ENCODE measurements at regions not wholly inside any gene's neighbourhood (a gene's known extent, or its start where the extent isn't known, plus 50 kb on each side); places are given as distances from the start of the nearest gene placed in this dataset.
A peak's percentile ranks its signal among the peaks of the same experiment; 100 is the strongest.

- intact Hi-C loops (cut with DNase I): no loop called here
Observed at GRCh38 chrX:110428144-110428543, 69.5 kb downstream of the RTL9 start.

GRCh38 chrX:110430293-110431076 lies 71.8 kb downstream of the RTL9 start:
- DNase-seq (ENCODE audit: low spot score): no peak
- intact Hi-C loops (cut with DNase I): no loop called here

More at GRCh38 chrX:110428144-110428543, 69.5 kb downstream of the RTL9 start:
- DNase-seq (ENCODE audit: low spot score): no peak

GRCh38 chrX:110432091-110432905 lies 73.7 kb downstream of the RTL9 start:
- intact Hi-C loops (cut with DNase I): no loop called here
- no peak for DNase-seq (ENCODE audit: low spot score)

GRCh38 chrX:110432906-110433215 lies 74.2 kb downstream of the RTL9 start:
- intact Hi-C loops (cut with DNase I): no loop called here
- no peak for DNase-seq (ENCODE audit: low spot score)

DNA sequence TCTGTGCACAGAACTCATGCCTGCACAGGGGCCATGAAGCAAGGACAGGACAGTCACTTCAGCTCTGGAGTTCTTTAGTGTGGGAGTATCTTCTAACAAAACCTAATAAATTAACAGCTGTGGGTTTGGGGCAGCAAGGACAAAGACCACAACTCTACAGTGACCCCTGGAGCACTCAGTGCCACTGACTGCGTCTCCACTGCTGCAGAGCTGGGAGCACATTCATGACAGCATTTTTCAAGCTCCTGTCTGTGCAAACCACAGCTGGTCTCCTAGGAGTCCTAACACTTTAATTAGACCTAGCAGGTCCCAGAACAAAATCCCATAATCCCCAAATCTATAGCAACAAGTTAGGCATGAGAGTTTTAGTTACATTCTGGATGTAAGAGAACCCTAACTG lies 76.5 kb downstream of the RTL9 start:
- DNase-seq (ENCODE audit: low spot score): peak; percentile 63
- intact Hi-C loops (cut with DNase I): no loop called here

DNA sequence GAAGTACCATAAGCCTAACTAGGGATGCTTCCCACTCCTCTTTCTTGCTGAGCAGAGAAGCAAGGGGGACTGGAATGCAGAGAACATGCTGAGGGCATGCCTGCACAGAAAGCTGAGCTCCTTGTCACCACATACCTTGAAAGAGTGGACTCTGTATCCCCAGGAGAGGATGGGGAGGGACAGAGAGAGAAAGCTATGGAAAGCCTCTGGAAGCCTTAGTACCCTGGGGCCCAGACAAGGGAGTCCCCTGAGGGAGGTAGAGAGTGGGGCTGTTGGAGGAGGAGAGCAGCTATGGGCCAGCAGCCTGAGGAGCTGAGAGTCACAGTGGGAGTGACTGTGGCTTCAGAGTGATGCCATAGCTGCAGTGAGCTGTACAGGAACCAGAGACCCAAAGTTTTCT lies 77.9 kb downstream of the RTL9 start:
- no peak for DNase-seq (ENCODE audit: low spot score)
- intact Hi-C loops (cut with DNase I): no loop called here

GRCh38 chrX:110437686-110438085 lies 79.0 kb downstream of the RTL9 start:
- no peak for DNase-seq (ENCODE audit: low spot score)
- intact Hi-C loops (cut with DNase I): no loop called here

DNA sequence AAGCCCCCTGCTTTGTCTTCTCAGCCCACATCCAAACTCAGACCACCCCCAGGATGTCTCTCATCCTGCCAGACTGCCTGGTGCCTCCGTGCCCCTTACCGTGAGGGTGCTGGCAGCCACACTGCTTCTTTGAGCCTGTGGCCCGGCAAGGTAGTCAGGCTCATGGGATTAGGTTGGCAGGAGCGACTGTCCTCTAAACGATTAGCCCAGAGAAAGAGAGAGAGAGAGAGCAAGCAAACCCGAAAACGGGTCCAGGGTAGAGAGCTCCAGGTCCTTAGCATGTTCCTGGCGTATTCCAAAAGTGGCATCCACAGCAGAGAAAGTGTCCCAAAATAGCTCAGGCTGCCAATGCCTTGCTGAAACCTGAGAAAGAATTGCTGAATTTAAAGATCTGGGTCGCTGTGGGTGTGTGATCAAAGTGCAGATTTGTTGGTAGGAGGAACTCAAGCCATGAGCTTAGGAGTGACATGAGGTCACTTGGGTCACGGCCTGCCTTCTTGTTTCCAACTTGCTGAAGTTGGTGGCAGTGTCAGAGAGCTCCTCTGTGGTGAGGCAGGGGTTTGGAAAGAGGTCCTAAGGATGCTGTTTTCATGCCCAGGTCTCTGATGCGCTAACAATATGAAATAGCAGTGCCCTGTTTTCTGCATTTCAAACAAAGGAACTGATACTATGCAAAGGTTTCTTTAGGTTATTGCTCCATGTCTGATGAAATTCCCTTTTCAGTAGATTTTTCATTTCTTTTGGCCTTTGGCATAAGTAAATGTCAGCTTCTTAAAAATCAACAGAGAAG lies 81.6 kb downstream of the RTL9 start:
- DNase-seq (ENCODE audit: low spot score): no peak
- intact Hi-C loops (cut with DNase I): no loop called here

- DNase-seq (ENCODE audit: low spot score): no peak
- intact Hi-C loops (cut with DNase I): no loop called here
Observed at GRCh38 chrX:110442635-110443034, 84.0 kb downstream of the RTL9 start.

- DNase-seq (ENCODE audit: low spot score): no peak
- intact Hi-C loops (cut with DNase I): no loop called here
Observed at GRCh38 chrX:110444996-110445395, 86.3 kb downstream of the RTL9 start.

- intact Hi-C loops (cut with DNase I): no loop called here
- no peak for DNase-seq (ENCODE audit: low spot score)
Observed at GRCh38 chrX:110448459-110448858, 89.8 kb downstream of the RTL9 start.

GRCh38 chrX:110449312-110449711 lies 90.7 kb downstream of the RTL9 start:
- intact Hi-C loops (cut with DNase I): no loop called here

GRCh38 chrX:110450050-110450449 lies 91.4 kb downstream of the RTL9 start:
- intact Hi-C loops (cut with DNase I): loop anchor here (2.0 to 10.0 kb wide), 2 partner anchors 215 to 401 kb away; no protein-coding TSS in a partner anchor
- peak; percentile 82 for DNase-seq (ENCODE audit: low spot score)

More at GRCh38 chrX:110449312-110449711, 90.7 kb downstream of the RTL9 start:
- DNase-seq (ENCODE audit: low spot score): no peak

- intact Hi-C loops (cut with DNase I): loop anchor here (10.0 kb wide), 1 partner anchor 210 kb away; no protein-coding TSS in a partner anchor
- no peak for DNase-seq (ENCODE audit: low spot score)
Observed at GRCh38 chrX:110454336-110454735, 95.7 kb downstream of the RTL9 start.

DNA sequence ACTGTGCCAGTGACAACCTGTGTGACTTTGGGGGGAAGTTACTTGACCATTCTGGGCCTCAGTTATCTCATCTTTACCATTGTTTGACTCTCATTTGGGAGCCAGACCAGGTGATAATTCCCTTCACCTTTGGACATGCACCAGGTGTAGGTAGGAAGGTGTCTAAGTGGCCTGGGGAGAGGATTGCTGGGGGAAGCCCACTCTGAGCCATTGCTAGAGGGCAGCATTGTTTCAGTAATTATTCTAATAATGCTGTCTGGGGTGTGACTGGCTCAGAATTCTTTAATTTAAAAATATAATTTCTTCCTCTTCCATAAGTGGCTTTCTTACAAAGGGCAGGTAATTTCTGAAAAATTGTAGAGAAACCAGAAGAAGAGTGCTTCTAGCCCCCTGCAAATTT lies 104.3 kb downstream of the RTL9 start:
- no peak for DNase-seq (ENCODE audit: low spot score)
- intact Hi-C loops (cut with DNase I): no loop called here

DNA sequence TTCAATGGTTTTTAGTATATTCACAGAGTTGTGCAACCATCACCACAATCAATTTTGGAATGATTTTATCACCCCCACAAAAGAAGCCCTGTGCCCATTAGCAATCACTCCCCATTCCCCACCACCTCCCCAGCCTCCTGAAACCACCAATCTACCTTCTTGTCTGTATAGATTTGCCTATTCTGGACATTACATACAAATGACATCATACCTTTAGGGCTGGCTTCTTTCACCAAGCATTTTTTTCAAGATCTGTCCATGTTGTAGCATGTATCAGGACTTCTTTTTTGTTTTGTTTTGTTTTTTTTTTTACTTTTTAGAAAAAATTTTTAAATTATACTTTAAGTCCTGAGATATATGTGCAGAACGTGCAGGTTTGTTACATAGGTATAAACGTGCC lies 108.1 kb downstream of the RTL9 start:
- no peak for DNase-seq (ENCODE audit: low spot score)
- intact Hi-C loops (cut with DNase I): no loop called here

DNA sequence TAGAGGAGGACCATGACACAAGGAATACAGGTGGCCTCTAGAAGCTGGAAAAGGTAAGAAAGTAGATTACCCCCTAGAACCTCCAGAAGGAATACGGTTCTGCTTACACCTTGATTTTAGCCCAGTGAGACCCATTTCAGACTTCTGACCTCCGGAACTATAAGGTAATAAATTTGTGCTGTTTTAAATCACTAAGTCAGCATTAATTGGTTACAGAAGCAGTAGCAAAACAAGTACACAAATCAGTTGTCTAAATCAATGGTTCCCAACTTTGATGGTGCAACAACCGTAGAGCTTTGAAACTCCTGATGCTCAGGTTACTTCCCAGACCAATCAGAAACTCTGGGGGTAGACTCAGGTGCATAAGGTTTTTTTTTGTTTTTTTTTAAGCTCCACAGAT lies 113.6 kb downstream of the RTL9 start:
- DNase-seq (ENCODE audit: low spot score): no peak
- intact Hi-C loops (cut with DNase I): no loop called here

DNA sequence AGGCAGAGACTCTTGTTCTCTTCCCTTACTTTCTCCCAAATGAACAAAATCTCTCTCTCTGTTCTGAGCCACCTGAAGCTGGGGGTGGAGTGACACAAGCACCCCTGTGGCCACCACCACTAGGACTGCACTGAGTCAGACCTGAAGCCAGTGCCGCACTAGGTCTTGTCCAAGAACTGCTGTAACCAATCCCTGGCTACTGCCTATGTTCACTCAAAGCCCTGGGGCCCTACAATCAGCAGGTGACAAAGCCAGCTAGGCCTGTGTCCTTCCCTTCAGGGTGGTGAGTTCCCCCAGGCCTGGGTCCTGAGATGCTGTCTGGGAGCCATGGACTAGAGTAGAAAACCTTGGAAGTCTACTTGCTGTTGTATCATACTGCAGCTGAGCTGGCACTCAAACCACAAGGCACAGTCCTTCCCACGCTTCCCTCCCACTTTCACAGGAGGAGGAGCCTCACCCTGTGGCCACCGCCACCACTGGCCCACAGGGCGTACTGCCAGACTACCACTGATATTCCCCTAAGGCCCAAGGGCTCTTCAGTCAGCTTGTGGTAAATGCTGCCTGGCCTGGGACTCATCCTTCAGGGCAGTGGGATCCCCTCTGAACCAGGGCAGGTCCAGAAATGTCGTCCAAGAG lies 119.1 kb downstream of the RTL9 start:
- intact Hi-C loops (cut with DNase I): no loop called here
- DNase-seq (ENCODE audit: low spot score): no peak

DNA sequence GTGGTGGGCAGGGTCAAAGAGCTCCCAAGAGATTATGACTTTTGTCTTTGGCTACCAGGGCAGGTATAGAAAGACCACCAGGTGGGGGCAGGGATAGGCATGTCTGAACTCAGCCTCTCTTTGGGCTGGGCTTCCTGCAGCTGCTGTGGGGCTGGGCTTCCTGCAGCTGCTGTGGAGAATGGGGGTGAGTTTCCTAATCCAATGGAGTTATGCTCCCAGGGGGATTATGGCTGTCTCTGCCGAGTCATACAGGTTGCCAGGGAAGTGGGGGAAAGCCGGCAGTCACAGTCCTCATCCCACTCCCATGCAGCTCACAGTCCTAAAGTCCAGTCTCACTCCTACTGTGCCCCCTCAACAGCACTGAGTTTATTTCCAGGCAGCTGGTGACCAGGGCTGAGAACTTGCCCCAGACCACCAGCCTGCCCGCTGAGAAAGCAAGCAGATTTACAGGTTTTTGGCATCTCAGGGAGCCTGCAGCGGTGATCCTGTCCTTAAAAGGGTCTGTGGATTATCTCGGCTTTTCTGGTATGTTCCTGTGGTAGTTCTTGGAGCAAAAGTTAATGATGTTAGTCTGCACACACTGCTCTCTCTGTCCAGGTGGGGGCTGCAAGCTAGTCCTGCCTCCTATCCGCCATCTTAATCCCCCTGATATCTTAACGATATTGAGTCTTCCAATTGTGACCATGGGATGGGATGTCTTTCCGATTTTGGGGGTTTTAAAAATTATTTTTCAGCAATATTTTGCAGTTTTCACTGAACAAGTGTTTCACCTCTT lies 133.4 kb downstream of the RTL9 start:
- no peak for DNase-seq (ENCODE audit: low spot score)
- intact Hi-C loops (cut with DNase I): no loop called here
